ENCODE measurements at regions not wholly inside any gene's neighbourhood (a gene's known extent, or its start where the extent isn't known, plus 50 kb on each side); places are given as distances from the start of the nearest gene placed in this dataset.

DNA sequence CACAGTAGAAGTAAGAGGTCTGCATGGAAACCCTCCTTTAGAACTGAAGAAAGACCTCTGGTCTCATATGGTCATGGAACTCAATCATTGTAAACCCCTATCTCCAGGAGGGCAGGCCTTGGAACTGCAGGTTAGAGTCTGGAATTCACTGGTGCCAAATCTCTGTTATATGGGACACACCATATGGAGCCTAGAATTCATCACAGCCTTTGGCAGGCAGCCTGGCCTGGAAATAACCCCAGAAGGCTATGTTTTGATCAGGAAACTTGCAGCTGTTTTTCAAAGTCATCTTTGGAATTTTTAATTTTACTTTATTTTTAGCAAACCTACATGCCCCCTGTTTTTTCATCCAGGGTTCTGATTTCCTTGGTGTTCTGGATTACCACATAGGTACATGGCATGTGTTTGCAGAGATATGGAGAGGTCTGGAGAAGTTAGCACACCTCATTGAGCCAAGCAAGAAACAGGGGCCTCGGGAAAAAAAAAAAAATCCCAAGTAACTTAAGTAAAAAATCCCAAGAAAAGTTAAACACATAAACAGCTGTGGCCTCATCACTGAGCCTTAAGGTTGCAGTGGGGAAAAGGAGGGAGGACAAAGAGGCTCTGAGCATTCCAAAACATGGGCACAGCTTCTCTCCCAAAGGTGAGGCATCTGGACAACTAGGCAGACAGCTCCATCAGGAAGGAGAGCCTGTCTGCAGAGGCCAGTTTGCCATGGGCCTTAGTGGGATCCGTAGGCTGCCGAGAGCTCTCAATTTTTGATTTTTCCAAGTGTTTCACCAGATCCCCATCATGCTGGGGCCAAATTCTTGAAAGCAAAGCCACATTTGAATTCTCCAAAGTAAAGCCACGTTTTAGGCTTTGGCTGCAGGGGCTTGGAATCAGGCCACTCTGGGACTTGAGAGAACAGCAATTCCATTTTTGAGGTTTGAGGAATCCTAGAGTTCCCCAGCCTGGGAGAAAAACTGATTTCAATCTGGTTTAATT, 339.6 kb upstream of the TBX3 start:
- Histone ChIP-seq H3K9me2 (ENCODE audit: insufficient read depth) (no peaks in the 10 kb centered on the region), H3K27me3 (ENCODE audit: insufficient read depth, low read length) (no peaks in the 10 kb centered on the region), H3K4me1 (ENCODE audit: control insufficient read depth in 1 of 2, insufficient read depth in 2 of 2, low read length in 2 of 2) (no peaks in the 10 kb centered on the region), H2AFZ (ENCODE audit: low read depth, low read length, poor library complexity, severe bottlenecking) (no peak overlapping the region), H3K4me3 (replicated peaks in 1 of 2; ENCODE audit: low read depth in 1 of 2, low read length in 2 of 2) (no peak overlapping the region), H3K36me3 (ENCODE audit: control insufficient read depth in 1 of 2, insufficient read depth in 2 of 2, low read length in 2 of 2) (no peaks in the 10 kb centered on the region), H3K9ac (ENCODE audit: low read length) (no peak overlapping the region), H3K4me2 (ENCODE audit: low read length) (no peak overlapping the region), H4K20me1 (ENCODE audit: insufficient read depth) (no peaks in the 10 kb centered on the region), H3K79me2 (ENCODE audit: insufficient read depth, low read length) (no peaks in the 10 kb centered on the region), H3K9me3 (ENCODE audit: control insufficient read depth in 1 of 2, insufficient read depth in 1 of 2, low read depth in 1 of 2, low read length in 2 of 2) (0 out of 4 replicates have a peak, but pooled peaks cover 0 to 3% of the 10 kb centered on the region in 2 experiments), H3K27ac (ENCODE audit: low read depth, low read length) (no peak overlapping the region)
- POLR2A ChIA-PET: no interaction called here
- intact Hi-C loops (cut with micrococcal nuclease): no loop called here
- no peak for TF ChIP-seq TCF7L2 (IDR thresholded peaks at IDR 0.05; ENCODE audit: borderline replicate concordance, extremely low read depth, insufficient read depth, insufficient read length)
- no peak for TF ChIP-seq REST (IDR thresholded peaks at IDR 0.05; ENCODE audit: low read depth)
- TF ChIP-seq SP1 (IDR thresholded peaks at IDR 0.05; ENCODE audit: low read depth): no peak
- TF ChIP-seq RAD21 (IDR thresholded peaks at IDR 0.05; ENCODE audit: low read depth): no peak
- no peak for TF ChIP-seq ZFX (IDR thresholded peaks at IDR 0.05)
- no peak for TF ChIP-seq POLR2A (IDR thresholded peaks at IDR 0.05; ENCODE audit: borderline replicate concordance, extremely low read depth, insufficient read depth, insufficient read length)
- TF ChIP-seq CBX3 (IDR thresholded peaks at IDR 0.05; ENCODE audit: low read depth): no peak
- no peak for TF ChIP-seq SRF (IDR thresholded peaks at IDR 0.05; ENCODE audit: low read depth)
- no peak for TF ChIP-seq YY1 (IDR thresholded peaks at IDR 0.05; ENCODE audit: extremely low read depth, insufficient replicate concordance, low read depth, low read length)
- no peak for TF ChIP-seq ATF3 (IDR thresholded peaks at IDR 0.05)
- no peak for TF ChIP-seq ZNF274 (IDR thresholded peaks at IDR 0.05; ENCODE audit: low read depth, low read length)
- no peak for TF ChIP-seq CEBPB (IDR thresholded peaks at IDR 0.05; ENCODE audit: low read depth)
- TF ChIP-seq EZH2 (IDR thresholded peaks at IDR 0.05): no peak
- TF ChIP-seq JUND (IDR thresholded peaks at IDR 0.05): no peak
- no peak for TF ChIP-seq POLR2AphosphoS5 (IDR thresholded peaks at IDR 0.05; ENCODE audit: low read depth, low read length)
- TF ChIP-seq SIN3A (IDR thresholded peaks at IDR 0.05; ENCODE audit: low read depth): no peak
- TF ChIP-seq CTCF (IDR thresholded peaks at IDR 0.05 in 2 of 3, conservative IDR thresholded peaks at IDR 0.05 in 1 of 3; ENCODE audit: borderline replicate concordance in 1 of 3, insufficient read depth in 1 of 3, low read depth in 2 of 3, low read length in 2 of 3): no peak
- no peak for TF ChIP-seq FOSL1 (IDR thresholded peaks at IDR 0.05; ENCODE audit: low read depth)
- no peak for TF ChIP-seq ELF1 (IDR thresholded peaks at IDR 0.05; ENCODE audit: borderline replicate concordance, low read depth)
- BruUV-seq (replicated peaks): no TSS peak
- ATAC-seq (no peak), DNase-seq (ENCODE audit: low read depth, low spot score) (no peak)
- RAD21 ChIA-PET (ENCODE audit: low non-redundant PET in 1 of 2, low total read pairs in 2 of 2, uncharacterized antibody in 2 of 2, unreplicated experiment in 2 of 2): no interaction called here
- CTCF ChIA-PET: no interaction called here

Data from HCT116 (cell line).